ENCODE measurements at regions not wholly inside any gene's neighbourhood (a gene's known extent, or its start where the extent isn't known, plus 50 kb on each side); places are given as distances from the start of the nearest gene placed in this dataset.
A peak's percentile ranks its signal among the peaks of the same experiment; 100 is the strongest.

DNA sequence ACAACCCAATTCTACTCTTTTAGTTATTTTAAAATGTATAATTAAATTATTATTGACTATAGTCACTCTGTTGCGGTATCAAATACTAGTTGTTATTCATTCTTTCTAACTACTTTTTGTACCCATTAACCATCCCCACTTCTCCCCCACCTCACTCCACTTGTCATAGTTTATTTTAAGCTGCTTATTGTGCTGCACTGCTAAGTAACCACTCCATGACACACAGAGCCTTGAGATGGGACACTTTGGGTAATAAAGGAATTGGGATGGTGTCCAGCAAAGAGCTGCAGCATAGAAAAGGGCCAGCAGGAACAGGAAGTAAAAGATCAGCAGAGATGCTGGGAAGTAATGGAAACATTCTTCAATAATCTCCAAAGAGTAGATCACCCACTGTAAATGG is 123.0 kb downstream of the RPS29 start:
- DNase-seq: no peak

DNA sequence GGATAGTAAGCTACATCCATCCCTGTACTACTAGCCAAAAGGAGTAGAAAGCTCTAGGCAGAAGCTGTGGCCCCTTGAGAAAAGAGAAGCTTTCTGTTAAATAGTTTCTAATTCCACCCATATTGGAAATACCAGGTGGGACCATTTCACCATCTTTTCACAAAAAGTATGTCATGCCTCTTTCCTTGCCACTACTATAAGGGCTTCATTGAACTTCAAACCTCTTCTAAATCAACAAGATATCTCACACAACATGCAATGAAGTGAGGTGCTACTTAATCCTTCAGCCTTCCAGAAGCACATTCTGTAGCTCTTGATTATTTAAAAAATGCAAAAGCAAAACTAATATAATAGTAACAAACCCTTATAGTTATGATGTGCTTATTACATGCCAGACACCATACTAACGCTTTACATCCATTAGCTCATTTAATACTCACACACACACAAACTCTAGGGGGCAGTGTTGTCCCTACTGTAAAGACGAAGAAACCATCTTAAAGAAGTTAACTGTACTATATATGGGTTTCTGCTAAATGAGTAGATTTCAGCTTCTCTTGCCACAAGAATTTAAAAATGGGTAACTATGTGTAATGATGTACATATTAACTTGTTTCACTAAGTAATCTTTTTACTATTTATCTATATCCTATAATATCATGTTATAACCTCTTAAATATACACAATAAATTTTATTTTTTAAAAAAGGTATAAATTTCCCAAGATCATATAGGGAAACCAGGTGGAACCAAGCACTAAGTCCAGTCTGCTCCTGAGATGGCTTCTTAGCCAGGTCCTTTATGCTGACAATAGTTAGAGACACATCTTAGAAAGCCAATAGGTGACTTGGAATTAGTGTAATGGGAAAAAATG is 124.4 kb downstream of the RPS29 start:
- DNase-seq: peak; percentile 80

GRCh38 chr14:49460662-49461061 is 125.5 kb downstream of the RPS29 start:
- DNase-seq: no peak

GRCh38 chr14:49456589-49456988 is 129.6 kb downstream of the RPS29 start:
- DNase-seq: no peak

GRCh38 chr14:49451938-49452337 is 134.2 kb downstream of the RPS29 start:
- no peak for DNase-seq

GRCh38 chr14:49449749-49450148 is 136.4 kb downstream of the RPS29 start:
- DNase-seq: no peak

DNA sequence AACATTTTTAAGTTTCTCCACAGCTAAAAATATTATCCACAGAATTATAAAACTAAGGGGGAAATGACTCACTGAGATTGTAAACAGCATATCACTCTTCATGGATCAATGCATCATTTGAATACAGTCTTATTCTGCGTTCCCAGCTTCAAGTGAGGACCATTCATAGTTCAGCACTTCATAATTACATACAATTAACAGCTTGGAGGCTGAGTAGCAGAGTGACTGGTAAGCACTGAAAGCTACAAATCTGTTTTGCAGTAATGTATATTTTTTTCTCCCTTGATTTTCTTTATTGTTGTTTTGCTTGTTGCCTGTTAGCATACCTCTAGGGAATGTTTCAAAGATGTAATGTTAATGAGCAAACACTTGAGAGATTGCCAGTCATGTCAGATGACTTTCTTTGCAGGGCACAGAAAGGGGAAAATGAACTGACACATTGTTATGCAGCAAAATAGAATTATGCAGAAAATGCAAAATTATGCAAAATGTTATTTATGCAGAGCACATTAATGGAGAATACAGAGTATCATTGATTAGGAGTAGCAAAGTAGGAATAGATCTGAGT is 138.6 kb downstream of the RPS29 start:
- DNase-seq: no peak

- no peak for DNase-seq
Measured at GRCh38 chr14:49446801-49447200, 139.4 kb downstream of the RPS29 start.

DNA sequence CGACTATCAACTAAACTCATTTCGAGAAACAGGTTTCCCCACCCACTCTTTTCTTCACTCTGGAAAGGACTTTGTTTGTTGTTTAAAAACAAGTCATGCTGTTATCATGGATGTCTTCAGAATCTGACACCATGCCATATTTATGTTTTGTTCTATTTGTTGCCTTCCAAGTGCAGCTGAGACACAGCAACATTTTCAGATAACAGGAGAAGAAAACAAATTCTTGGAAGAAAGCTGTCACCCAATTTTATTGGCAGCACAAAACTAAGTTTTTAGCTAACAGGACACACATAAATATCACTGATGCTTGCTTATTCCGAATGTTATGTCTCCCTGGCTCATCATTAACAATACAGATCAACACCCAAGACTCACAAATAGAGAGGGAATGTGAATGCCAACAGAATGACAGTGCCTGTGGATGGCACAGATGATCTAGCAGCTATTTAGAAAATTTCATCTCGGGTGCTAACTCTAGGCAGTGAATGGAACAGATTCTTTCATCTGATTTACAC is 147.9 kb downstream of the RPS29 start:
- DNase-seq: no peak

- DNase-seq: no peak
Measured at GRCh38 chr14:49428076-49428475, 158.1 kb downstream of the RPS29 start.

- no peak for DNase-seq
Measured at GRCh38 chr14:49427117-49427516, 159.1 kb downstream of the RPS29 start.

DNA sequence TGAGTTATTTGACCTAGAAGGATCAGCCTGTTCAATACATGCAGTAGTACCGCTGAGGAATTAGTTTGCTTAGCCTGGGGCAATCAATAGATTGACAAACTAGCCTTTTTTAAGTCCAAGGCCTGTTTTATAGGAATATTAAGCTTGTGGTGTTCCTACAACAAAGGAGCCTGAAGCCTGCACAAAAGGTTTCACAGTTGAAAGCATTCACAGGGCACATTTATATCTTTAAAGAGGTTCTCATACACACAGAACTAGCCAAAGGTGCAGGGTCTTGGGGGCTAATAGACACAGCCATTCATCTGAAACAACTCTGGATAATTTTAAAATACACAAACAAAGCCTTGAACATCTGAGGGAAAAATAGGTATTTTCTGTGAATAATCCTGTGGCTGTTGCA is 160.3 kb downstream of the RPS29 start:
- DNase-seq: no peak

DNA sequence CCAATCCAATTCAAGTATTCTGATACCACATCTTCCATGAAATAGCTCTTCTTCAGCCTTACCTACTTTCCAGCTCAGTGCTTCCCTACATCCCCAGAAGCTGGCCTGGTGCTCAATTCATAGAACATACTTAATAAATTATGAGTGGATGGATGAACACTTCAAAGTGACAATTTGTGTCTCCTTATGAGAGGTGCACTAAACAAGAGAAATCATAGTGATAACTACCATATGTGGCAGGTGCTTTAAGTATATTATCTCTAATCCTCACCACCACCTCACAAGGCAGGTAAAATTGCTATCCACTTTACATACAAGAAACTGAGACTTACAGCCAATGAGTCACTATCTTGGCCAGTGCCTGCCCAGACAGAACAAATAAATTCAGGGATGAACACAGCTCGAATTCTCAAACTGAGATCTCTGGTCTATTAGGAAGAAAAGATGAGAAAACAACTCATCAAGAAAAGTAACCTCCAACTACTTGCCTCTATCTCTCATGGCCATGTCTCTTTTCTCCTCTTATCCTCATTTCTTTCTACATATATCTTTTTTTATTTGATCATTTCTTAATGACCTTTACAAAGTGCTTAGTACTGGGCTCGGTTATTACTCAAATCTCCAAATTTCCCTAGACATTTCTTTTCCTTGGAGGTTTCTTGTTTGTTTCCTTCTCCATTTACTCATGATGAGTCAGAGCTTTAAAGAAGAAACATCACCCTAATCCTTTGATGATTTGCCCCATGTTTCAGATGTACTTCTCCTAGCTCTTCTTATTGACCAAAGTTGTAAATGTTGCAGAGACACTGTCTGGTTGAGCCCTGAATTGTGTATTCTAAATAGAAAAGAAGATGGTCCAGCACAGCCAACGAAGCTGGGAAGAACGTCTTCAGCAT is 161.5 kb downstream of the RPS29 start:
- no peak for DNase-seq

DNA sequence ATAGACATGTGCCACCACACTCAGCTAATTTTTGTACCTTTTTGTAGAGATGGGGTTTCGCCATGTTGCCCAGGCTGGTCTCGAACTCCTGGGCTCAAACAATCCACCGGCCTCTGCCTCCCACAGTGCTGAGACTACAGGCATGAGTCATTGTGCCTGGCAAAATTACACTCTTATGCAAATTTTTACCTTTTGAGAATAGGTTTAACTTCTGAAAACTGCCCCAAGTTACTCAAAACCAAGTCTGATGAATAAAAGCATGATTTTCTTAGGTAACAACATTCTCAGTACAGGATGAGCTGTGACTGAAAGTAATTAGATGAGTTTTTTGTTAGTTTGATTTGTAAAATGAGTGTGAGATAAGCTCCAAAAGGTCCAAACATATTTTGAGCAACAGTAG is 166.0 kb downstream of the RPS29 start:
- no peak for DNase-seq

- no peak for DNase-seq
Measured at GRCh38 chr14:49418789-49419188, 167.4 kb downstream of the RPS29 start.

GRCh38 chr14:49417790-49418189 is 168.4 kb downstream of the RPS29 start:
- DNase-seq: no peak

DNA sequence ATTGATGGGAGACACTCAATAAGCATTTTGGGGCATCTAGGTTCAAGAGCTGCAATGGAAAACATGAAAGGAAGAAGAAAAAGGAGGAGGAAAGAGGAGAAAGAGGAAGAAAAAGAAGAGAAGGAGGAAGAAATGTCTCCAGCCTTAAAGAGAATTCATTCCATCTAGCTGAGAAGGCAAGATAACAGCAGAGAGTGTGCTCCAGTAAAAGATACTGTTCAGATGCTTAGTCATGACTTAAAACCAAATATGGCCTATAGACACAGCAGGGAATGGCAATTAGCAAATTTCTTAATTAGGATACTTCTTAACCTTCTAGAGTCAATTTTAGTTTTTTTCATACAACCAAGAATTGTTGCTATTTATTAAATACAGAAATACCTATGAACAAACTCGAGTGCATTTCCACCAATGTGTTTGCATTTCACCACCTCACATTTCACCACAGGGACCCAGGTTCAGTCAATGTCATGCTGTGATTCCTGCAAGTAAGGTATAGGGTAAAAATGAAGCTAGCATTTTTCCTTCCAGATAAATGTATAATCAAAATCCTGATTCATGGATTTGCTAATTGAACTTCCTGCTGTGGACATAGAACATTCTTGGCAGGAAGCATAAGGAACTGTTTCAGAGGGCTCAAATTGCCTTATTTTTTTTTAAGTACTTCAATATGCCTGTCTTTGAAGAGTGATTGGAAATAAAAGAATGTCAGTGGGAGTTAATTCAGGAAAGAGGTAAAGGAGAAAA is 177.8 kb downstream of the RPS29 start:
- DNase-seq: no peak

DNA sequence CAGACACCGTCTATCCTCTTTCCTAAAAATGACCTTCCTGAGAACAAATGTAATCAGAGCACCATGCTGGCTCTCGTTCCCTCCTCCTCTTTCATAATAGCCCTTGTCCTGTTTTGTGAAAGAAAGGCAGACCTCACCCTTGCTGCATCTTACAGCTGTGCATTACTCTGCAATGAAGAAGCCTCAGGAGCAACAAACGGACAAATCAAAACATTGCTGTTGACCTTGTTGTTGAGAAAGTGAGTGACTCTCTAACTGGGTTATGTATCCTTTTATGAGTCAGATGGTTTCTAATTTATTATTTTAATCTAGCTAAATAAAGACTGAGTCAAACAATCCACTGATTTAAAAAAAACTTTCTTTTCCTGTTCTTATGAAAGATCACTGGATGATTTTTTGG is 180.9 kb downstream of the RPS29 start:
- DNase-seq: no peak

DNA sequence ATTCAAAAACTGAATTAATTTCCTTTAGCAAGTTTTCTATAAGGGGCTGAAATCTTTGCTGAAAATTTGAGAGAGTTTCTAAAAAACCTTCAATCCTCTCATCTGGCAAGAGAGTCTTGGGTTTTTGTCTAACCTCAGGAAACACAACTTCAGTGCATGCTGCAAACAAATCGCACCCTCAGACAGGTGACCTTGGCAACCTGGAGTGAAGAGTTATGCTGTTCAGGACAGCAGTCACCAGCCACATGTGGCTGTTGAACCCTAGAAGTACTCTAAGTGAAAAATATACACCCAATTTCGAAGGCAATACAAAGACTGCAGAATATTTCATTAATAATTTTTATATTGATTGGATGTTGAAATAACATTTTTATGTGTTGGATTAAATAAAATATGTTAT is 184.8 kb downstream of the RPS29 start:
- DNase-seq: no peak

DNA sequence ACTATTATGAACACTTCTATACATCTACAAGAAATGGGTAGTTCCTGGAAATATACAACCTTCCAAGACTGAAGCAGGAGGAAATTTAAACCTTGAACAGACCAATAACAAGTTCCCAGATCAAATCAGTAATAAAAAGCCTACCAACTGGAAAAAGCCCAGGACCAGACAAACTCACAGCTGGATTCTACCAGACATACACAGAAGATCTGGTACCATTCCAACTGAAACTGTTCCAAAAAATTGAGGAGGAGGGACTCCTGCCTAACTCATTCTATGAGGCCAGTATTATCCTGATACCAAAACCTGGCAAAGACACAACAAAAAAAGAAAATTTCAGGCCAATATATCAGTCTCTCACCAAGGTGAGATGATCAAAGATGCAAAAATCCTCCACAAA is 189.4 kb downstream of the RPS29 start:
- DNase-seq: no peak

GRCh38 chr14:49381778-49382177 is 204.4 kb downstream of the RPS29 start:
- DNase-seq: no peak

DNA sequence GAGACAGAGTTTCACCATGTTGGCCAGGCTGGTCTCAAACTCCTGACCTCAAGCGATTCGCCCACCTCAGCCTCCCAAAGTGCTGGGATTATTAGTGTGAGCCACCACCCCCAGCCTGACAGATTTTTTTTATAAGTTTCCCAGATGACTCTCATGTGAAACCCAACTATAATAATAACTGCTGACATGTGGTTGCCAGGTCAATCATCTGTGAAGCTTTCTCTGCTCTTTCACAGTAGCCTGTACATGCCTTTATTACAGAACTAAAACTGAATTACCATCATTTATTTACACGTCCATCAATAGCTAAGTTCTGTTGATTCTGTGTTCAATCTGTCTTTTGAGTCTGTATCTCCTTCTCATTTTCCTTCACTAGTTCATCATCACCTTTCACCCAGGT is 218.5 kb downstream of the RPS29 start:
- no peak for DNase-seq

DNA sequence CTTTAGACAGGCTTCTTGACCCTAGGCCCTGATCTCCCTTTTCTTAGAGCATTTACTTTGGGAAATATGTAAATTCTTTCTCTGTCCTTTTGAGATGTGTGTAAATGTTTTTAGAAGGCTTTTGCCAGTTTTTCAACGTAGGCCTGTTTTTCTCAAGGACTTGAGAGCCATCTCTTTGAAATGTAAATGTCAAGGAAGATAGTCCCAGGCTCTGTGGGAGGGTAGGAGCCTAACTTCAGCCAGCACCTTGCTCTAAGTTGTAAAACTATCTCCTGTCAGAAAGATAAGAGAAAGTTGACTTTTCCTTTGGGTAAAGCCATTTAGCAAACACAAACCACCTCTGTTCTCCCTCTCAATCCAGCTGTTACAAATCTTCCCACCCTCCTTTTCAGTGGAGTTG is 219.8 kb downstream of the RPS29 start:
- no peak for DNase-seq
